GM12892 (cell line): ENCODE measurements at regions not wholly inside any gene's neighbourhood (a gene's known extent, or its start where the extent isn't known, plus 50 kb on each side); places are given as distances from the start of the nearest gene placed in this dataset.

ENCODE experiments used
- POLR2A ChIP-seq: IDR thresholded peaks from 2 replicates; pipeline ENCODE4 v1.6.1; 2011; ENCODE audit warnings: low read depth, low read length, control low read depth
- POLR2AphosphoS5 ChIP-seq: IDR thresholded peaks from 2 replicates; pipeline ENCODE4 v1.6.1; 2011; ENCODE audit warnings: low read depth, low read length, control low read depth
- TAF1 ChIP-seq: IDR thresholded peaks from 2 replicates; pipeline ENCODE4 v1.6.1; 2011; ENCODE audit warnings: low read depth, mild to moderate bottlenecking, control low read depth, low read length, borderline replicate concordance

DNA sequence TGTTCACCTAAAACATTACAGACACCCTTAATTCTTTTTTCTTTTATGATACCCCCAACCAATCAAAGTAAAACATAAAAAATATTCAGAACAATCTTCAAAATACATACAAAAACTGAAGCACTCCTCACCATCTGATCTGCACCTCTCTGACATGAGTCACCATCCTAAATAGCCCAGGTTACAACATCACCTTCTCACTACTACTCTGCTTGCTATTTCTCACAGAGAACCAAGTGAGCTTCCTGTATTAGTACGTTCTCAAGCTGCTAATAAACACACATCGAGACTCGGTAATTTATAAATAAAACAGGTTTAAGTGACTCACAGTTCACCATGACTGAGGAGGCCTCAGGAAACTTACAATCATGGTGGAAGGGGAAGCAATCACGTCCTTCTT is 183.5 kb downstream of the CBLN2 start:
- TF ChIP-seq POLR2A: no peak
- TF ChIP-seq POLR2AphosphoS5: no peak
- no peak for TF ChIP-seq TAF1
